ENCODE measurements at regions not wholly inside any gene's neighbourhood (a gene's known extent, or its start where the extent isn't known, plus 50 kb on each side); places are given as distances from the start of the nearest gene placed in this dataset.

- DNase-seq (ENCODE audit: extremely low read depth, insufficient read length) = no peak
- no peak overlapping the region for H3K4me3 ChIP-seq (replicated peaks; ENCODE audit: low read depth, low read length)
- H3K36me3 ChIP-seq (ENCODE audit: control insufficient read depth, insufficient read depth, low read length) = no peaks in the 10 kb centered on the region
- no peaks in the 10 kb centered on the region for H3K27me3 ChIP-seq (replicated peaks; ENCODE audit: control insufficient read depth, insufficient read depth, low read length)
- no peak for TF ChIP-seq CTCF (IDR thresholded peaks at IDR 0.05; ENCODE audit: insufficient read depth, low read length, poor library complexity, severe bottlenecking)
Observed at GRCh38 chr21:27515676-27516075, 548.8 kb upstream of the ADAMTS5 start.

GRCh38 chr21:27513825-27514224 is 546.9 kb upstream of the ADAMTS5 start:
- Histone ChIP-seq H3K36me3 (ENCODE audit: control insufficient read depth, insufficient read depth, low read length) (no peaks in the 10 kb centered on the region), H3K27me3 (replicated peaks; ENCODE audit: control insufficient read depth, insufficient read depth, low read length) (no peaks in the 10 kb centered on the region), H3K4me3 (replicated peaks; ENCODE audit: low read depth, low read length) (no peak overlapping the region)
- TF ChIP-seq CTCF (IDR thresholded peaks at IDR 0.05; ENCODE audit: insufficient read depth, low read length, poor library complexity, severe bottlenecking) = no peak
- no peak for DNase-seq (ENCODE audit: extremely low read depth, insufficient read length)

GRCh38 chr21:27513016-27513415 is 546.1 kb upstream of the ADAMTS5 start:
- no peak for TF ChIP-seq CTCF (IDR thresholded peaks at IDR 0.05; ENCODE audit: insufficient read depth, low read length, poor library complexity, severe bottlenecking)
- Histone ChIP-seq H3K4me3 (replicated peaks; ENCODE audit: low read depth, low read length) (no peak overlapping the region), H3K27me3 (replicated peaks; ENCODE audit: control insufficient read depth, insufficient read depth, low read length) (no peaks in the 10 kb centered on the region), H3K36me3 (ENCODE audit: control insufficient read depth, insufficient read depth, low read length) (no peaks in the 10 kb centered on the region)
- DNase-seq (ENCODE audit: extremely low read depth, insufficient read length) = no peak

GRCh38 chr21:27511233-27511632 is 544.3 kb upstream of the ADAMTS5 start:
- Histone ChIP-seq H3K36me3 (ENCODE audit: control insufficient read depth, insufficient read depth, low read length) (no peaks in the 10 kb centered on the region), H3K4me3 (replicated peaks; ENCODE audit: low read depth, low read length) (no peak overlapping the region), H3K27me3 (replicated peaks; ENCODE audit: control insufficient read depth, insufficient read depth, low read length) (no peaks in the 10 kb centered on the region)
- no peak for TF ChIP-seq CTCF (IDR thresholded peaks at IDR 0.05; ENCODE audit: insufficient read depth, low read length, poor library complexity, severe bottlenecking)
- no peak for DNase-seq (ENCODE audit: extremely low read depth, insufficient read length)

GRCh38 chr21:27507695-27508094 is 540.8 kb upstream of the ADAMTS5 start:
- no peak overlapping the region for H3K4me3 ChIP-seq (replicated peaks; ENCODE audit: low read depth, low read length)
- no peak for TF ChIP-seq CTCF (IDR thresholded peaks at IDR 0.05; ENCODE audit: insufficient read depth, low read length, poor library complexity, severe bottlenecking)
- no peaks in the 10 kb centered on the region for H3K36me3 ChIP-seq (ENCODE audit: control insufficient read depth, insufficient read depth, low read length)
- no peaks in the 10 kb centered on the region for H3K27me3 ChIP-seq (replicated peaks; ENCODE audit: control insufficient read depth, insufficient read depth, low read length)
- no peak for DNase-seq (ENCODE audit: extremely low read depth, insufficient read length)

- no peaks in the 10 kb centered on the region for H3K36me3 ChIP-seq (ENCODE audit: control insufficient read depth, insufficient read depth, low read length)
- no peak for DNase-seq (ENCODE audit: extremely low read depth, insufficient read length)
- no peaks in the 10 kb centered on the region for H3K27me3 ChIP-seq (replicated peaks; ENCODE audit: control insufficient read depth, insufficient read depth, low read length)
- TF ChIP-seq CTCF (IDR thresholded peaks at IDR 0.05; ENCODE audit: insufficient read depth, low read length, poor library complexity, severe bottlenecking) = no peak
- H3K4me3 ChIP-seq (replicated peaks; ENCODE audit: low read depth, low read length) = no peak overlapping the region
Observed at GRCh38 chr21:27505516-27505915, 538.6 kb upstream of the ADAMTS5 start.
